HEK293 (cell line): ENCODE measurements at regions not wholly inside any gene's neighbourhood (a gene's known extent, or its start where the extent isn't known, plus 50 kb on each side); places are given as distances from the start of the nearest gene placed in this dataset.

ENCODE experiments used
- CTCF ChIA-PET: fragments of 350-600 bp; formaldehyde crosslinking; extraction: SDS; loops from one replicate; lab custom pipeline; 2021; ENCODE audit warnings: antibody characterized with exemption; lab: Yijun Ruan, JAX
- POLR2A ChIA-PET: fragments of 300-600 bp; formaldehyde crosslinking; extraction: SDS; loops from one replicate; lab custom pipeline; 2020; ENCODE audit warnings: antibody characterized with exemption, inconsistent platforms; lab: Yijun Ruan, JAX
- H3K27ac ChIP-seq: fragments of 200-500 bp; sonication (Bioruptor generic); 2 replicates; pipeline ENCODE4 v1.5.1; 2014; ENCODE audit warnings: low read depth, low read length, control low read depth, inconsistent platforms; ENCODE audit errors: extremely low read depth
- H3K36me3 ChIP-seq, 2 experiments: fragments of 200-500 bp in 1 of 2; sonication (Bioruptor generic) in 1 of 2; 1 replicate in 1 of 2; 2 replicates in 1 of 2; pipeline ENCODE4 v1.5.1; 2014 to 2017; ENCODE audit warnings: inconsistent platforms in 2 of 2, low read length in 2 of 2; ENCODE audit not compliant: control insufficient read depth in 2 of 2, insufficient read depth in 1 of 2
- H3K4me1 ChIP-seq: fragments of 200-500 bp; sonication (Bioruptor generic); 2 replicates; pipeline ENCODE4 v1.5.1; 2014; ENCODE audit warnings: mild to moderate bottlenecking, low read length, inconsistent platforms; ENCODE audit not compliant: control insufficient read depth, insufficient read depth
- H3K4me3 ChIP-seq: 2 replicates; pipeline ENCODE4 v1.5.1; 2011; ENCODE audit warnings: low read depth, mild to moderate bottlenecking, control low read depth, low read length, moderate library complexity
- H3K9me3 ChIP-seq: fragments of 200-500 bp; sonication (Bioruptor generic); 2 replicates; pipeline ENCODE4 v1.5.1; 2014; ENCODE audit warnings: low read depth, low read length, inconsistent platforms; ENCODE audit not compliant: control insufficient read depth, insufficient read depth
- AEBP2 ChIP-seq: fragments of 450-650 bp; formaldehyde crosslinking; IDR thresholded peaks from 2 replicates; pipeline ENCODE4 v1.5.1; 2016; ENCODE audit warnings: missing biosample characterization, missing genetic modification characterization, borderline replicate concordance
- BCL11A ChIP-seq: fragments of 450-650 bp; formaldehyde crosslinking; IDR thresholded peaks from 2 replicates; pipeline ENCODE4 v1.5.1; 2016; ENCODE audit warnings: low read depth, missing biosample characterization, missing genetic modification characterization
- KLF10 ChIP-seq: fragments of 450-650 bp; IDR thresholded peaks from 2 replicates; pipeline ENCODE4 v1.5.1; 2018; ENCODE audit warnings: missing biosample characterization, mild to moderate bottlenecking, missing genetic modification characterization
- MYNN ChIP-seq: fragments of 450-650 bp; formaldehyde crosslinking; IDR thresholded peaks from 2 replicates; pipeline ENCODE4 v1.5.1; 2016; ENCODE audit warnings: missing biosample characterization, missing genetic modification characterization, borderline replicate concordance
- WT1 ChIP-seq: fragments of 450-650 bp; formaldehyde crosslinking; IDR thresholded peaks from 2 replicates; pipeline ENCODE4 v1.5.1; 2016; ENCODE audit warnings: missing biosample characterization, missing genetic modification characterization
- ZBTB44 ChIP-seq: fragments of 450-650 bp; IDR thresholded peaks from 2 replicates; pipeline ENCODE4 v1.5.1; 2018; ENCODE audit warnings: missing biosample characterization, mild to moderate bottlenecking, missing genetic modification characterization
- ZNF112 ChIP-seq: fragments of 450-650 bp; formaldehyde crosslinking; IDR thresholded peaks from 2 replicates; pipeline ENCODE4 v1.5.0; 2017; ENCODE audit warnings: missing biosample characterization, missing genetic modification characterization
- ZNF221 ChIP-seq: fragments of 450-650 bp; formaldehyde crosslinking; IDR thresholded peaks from 2 replicates; pipeline ENCODE4 v1.5.1; 2017; ENCODE audit warnings: missing biosample characterization, missing genetic modification characterization, borderline replicate concordance
- ZNF26 ChIP-seq: fragments of 450-650 bp; formaldehyde crosslinking; IDR thresholded peaks from 2 replicates; pipeline ENCODE4 v1.5.1; 2016; ENCODE audit warnings: missing biosample characterization, missing genetic modification characterization
- ZNF433 ChIP-seq: fragments of 450-650 bp; formaldehyde crosslinking; IDR thresholded peaks from 2 replicates; pipeline ENCODE4 v1.5.1; 2016; ENCODE audit warnings: missing biosample characterization, missing genetic modification characterization, low read depth
- ZNF513 ChIP-seq: fragments of 450-650 bp; IDR thresholded peaks from 2 replicates; pipeline ENCODE4 v1.5.1; 2018; ENCODE audit warnings: missing biosample characterization, missing genetic modification characterization
- ZNF521 ChIP-seq: fragments of 450-650 bp; formaldehyde crosslinking; IDR thresholded peaks from 2 replicates; pipeline ENCODE4 v1.5.1; 2017; ENCODE audit warnings: missing biosample characterization, mild to moderate bottlenecking, missing genetic modification characterization
- ZNF555 ChIP-seq: fragments of 450-650 bp; formaldehyde crosslinking; conservative IDR thresholded peaks from 2 replicates; pipeline ENCODE4 v1.5.1; 2017; ENCODE audit warnings: missing biosample characterization, mild to moderate bottlenecking, missing genetic modification characterization, inconsistent platforms
- ZNF610 ChIP-seq: fragments of 450-650 bp; formaldehyde crosslinking; IDR thresholded peaks from 2 replicates; pipeline ENCODE4 v1.5.1; 2016; ENCODE audit warnings: missing biosample characterization, missing genetic modification characterization, borderline replicate concordance
- ZNF624 ChIP-seq: fragments of 450-650 bp; formaldehyde crosslinking; IDR thresholded peaks from 2 replicates; pipeline ENCODE4 v1.5.1; 2017; ENCODE audit warnings: missing biosample characterization, missing genetic modification characterization
- ZNF664 ChIP-seq: fragments of 450-650 bp; formaldehyde crosslinking; IDR thresholded peaks from 2 replicates; pipeline ENCODE4 v1.5.1; 2016; ENCODE audit warnings: missing biosample characterization, missing genetic modification characterization
- ZNF670 ChIP-seq: fragments of 450-650 bp; formaldehyde crosslinking; IDR thresholded peaks from 2 replicates; pipeline ENCODE4 v1.5.1; 2016; ENCODE audit warnings: missing biosample characterization, missing genetic modification characterization, low read depth
- ZNF843 ChIP-seq: fragments of 450-650 bp; formaldehyde crosslinking; IDR thresholded peaks from 2 replicates; pipeline ENCODE4 v1.5.1; 2016; ENCODE audit warnings: missing biosample characterization, missing genetic modification characterization
- TF ChIP-seq, protein P1 (sequence below): fragments of 450-650 bp; formaldehyde crosslinking; conservative IDR thresholded peaks from 2 replicates; pipeline ENCODE4 v1.5.1; 2016; ENCODE audit warnings: low read depth, missing biosample characterization, missing genetic modification characterization

DNA sequence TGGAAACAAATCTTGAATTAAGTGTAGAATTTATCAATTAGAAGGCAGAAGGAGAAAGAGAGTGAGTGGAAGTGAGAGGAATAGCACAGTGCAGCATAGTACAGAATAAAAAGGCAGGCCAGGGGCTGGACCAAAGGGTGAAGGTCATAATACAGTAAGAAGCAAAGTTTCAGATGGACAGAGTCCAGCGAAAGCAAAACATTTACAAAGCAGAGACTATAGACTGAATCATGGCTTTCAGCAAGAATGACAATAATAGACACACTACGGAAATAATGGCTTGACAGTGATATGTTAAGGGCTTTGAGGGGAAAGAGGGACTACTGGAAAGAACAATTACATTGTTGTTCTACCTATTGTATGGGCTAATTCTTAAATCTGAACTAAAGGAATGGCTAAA lies 249.0 kb upstream of the CHD1 start:
- Histone ChIP-seq H3K4me1 (no peaks in the 10 kb centered on the region), H3K9me3 (no peaks in the 10 kb centered on the region), H3K36me3 (no peaks in the 10 kb centered on the region)
- ChIA-PET CTCF (no interaction called here), POLR2A (no interaction called here)
- no peak for TF ChIP-seq WT1 (tag by site-specific recombination)
- no peak for TF ChIP-seq KLF10 (tag by site-specific recombination)
- no peak for TF ChIP-seq ZNF433 (tag by site-specific recombination)
- TF ChIP-seq ZBTB44 (tag by site-specific recombination), result no peak
- no peak for TF ChIP-seq ZNF112 (tag by site-specific recombination)
- no peak for TF ChIP-seq ZNF664
- TF ChIP-seq, protein P1, sequence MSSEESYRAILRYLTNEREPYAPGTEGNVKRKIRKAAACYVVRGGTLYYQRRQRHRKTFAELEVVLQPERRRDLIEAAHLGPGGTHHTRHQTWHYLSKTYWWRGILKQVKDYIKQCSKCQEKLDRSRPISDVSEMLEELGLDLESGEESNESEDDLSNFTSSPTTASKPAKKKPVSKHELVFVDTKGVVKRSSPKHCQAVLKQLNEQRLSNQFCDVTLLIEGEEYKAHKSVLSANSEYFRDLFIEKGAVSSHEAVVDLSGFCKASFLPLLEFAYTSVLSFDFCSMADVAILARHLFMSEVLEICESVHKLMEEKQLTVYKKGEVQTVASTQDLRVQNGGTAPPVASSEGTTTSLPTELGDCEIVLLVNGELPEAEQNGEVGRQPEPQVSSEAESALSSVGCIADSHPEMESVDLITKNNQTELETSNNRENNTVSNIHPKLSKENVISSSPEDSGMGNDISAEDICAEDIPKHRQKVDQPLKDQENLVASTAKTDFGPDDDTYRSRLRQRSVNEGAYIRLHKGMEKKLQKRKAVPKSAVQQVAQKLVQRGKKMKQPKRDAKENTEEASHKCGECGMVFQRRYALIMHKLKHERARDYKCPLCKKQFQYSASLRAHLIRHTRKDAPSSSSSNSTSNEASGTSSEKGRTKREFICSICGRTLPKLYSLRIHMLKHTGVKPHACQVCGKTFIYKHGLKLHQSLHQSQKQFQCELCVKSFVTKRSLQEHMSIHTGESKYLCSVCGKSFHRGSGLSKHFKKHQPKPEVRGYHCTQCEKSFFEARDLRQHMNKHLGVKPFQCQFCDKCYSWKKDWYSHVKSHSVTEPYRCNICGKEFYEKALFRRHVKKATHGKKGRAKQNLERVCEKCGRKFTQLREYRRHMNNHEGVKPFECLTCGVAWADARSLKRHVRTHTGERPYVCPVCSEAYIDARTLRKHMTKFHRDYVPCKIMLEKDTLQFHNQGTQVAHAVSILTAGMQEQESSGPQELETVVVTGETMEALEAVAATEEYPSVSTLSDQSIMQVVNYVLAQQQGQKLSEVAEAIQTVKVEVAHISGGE (tag by site-specific recombination), result no peak
- TF ChIP-seq AEBP2, result no peak
- TF ChIP-seq ZNF555 (tag by site-specific recombination), result no peak
- no peak for TF ChIP-seq BCL11A
- TF ChIP-seq, all 188 proteins: peak for 0
- H3K27ac ChIP-seq, result no peak overlapping the region
- H3K4me3 ChIP-seq, result no peak overlapping the region

GRCh38 chr5:99176186-99176585 lies 247.4 kb upstream of the CHD1 start:
- Histone ChIP-seq H3K27ac (no peak overlapping the region), H3K4me1 (no peaks in the 10 kb centered on the region), H3K4me3 (no peak overlapping the region), H3K9me3 (no peaks in the 10 kb centered on the region), H3K36me3 (no peaks in the 10 kb centered on the region)
- ChIA-PET CTCF (interaction anchor here (0.6 kb wide), 1 partner anchor 264 kb away, joined by 5 read pairs; no protein-coding TSS in a partner anchor), POLR2A (no interaction called here)
- TF ChIP-seq ZNF521 (tag by site-specific recombination) (no peak), ZNF26 (tag by site-specific recombination) (no peak), ZNF221 (tag by site-specific recombination) (no peak), ZNF670 (tag by site-specific recombination) (no peak), ZNF624 (tag by site-specific recombination) (no peak), ZNF843 (tag by site-specific recombination) (no peak), ZNF513 (tag by site-specific recombination) (no peak), AEBP2 (no peak), MYNN (tag by site-specific recombination) (no peak), ZNF610 (tag by site-specific recombination) (no peak)
